ENCODE measurements at regions not wholly inside any gene's neighbourhood (a gene's known extent, or its start where the extent isn't known, plus 50 kb on each side); places are given as distances from the start of the nearest gene placed in this dataset.

GRCh38 chrX:10945498-10945897 lies 165.6 kb upstream of the HCCS start:
- Histone ChIP-seq H4K20me1 (replicated peaks; ENCODE audit: control insufficient read depth, extremely low read depth, insufficient read depth, low read length) (no peaks in the 10 kb centered on the region), H3K4me3 (replicated peaks in 1 of 3; ENCODE audit: insufficient read depth in 1 of 3, low read depth in 1 of 3, low read length in 3 of 3) (no peak overlapping the region), H3K9me3 (replicated peaks; ENCODE audit: control insufficient read depth, insufficient read depth, low read length) (no peaks in the 10 kb centered on the region), H3K4me2 (ENCODE audit: insufficient read depth, low read length) (no peak overlapping the region), H3K9ac (replicated peaks; ENCODE audit: extremely low read depth, insufficient read depth, low read length) (no peak overlapping the region), H3K27ac (ENCODE audit: insufficient read depth, low read depth, low read length) (no peak overlapping the region), H3K9me1 (replicated peaks; ENCODE audit: control insufficient read depth, extremely low read depth, insufficient read depth, low read length) (no peaks in the 10 kb centered on the region), H2AFZ (ENCODE audit: low read depth, low read length) (no peak overlapping the region), H3K79me2 (ENCODE audit: control insufficient read depth, insufficient read depth, low read length) (no peaks in the 10 kb centered on the region), H3K36me3 (ENCODE audit: control insufficient read depth in 2 of 2, extremely low read depth in 1 of 2, insufficient read depth in 2 of 2, low read length in 2 of 2) (no peaks in the 10 kb centered on the region), H3K4me1 (ENCODE audit: control insufficient read depth, extremely low read depth, insufficient read depth, low read length) (no peaks in the 10 kb centered on the region), H3K27me3 (ENCODE audit: control insufficient read depth in 2 of 2, insufficient read depth in 2 of 2, low read length in 2 of 2) (no peaks in the 10 kb centered on the region)
- intact Hi-C loops (cut with micrococcal nuclease) (no loop called here), dilution Hi-C loops (cut with MboI; ENCODE audit: extremely low pct_ligation_motif_present, low sequenced_read_pairs) (no loop called here)
- POLR2A ChIA-PET, result no interaction called here
- TF ChIP-seq MYC (IDR thresholded peaks at IDR 0.05; ENCODE audit: low read depth, low read length), result no peak
- no peak for TF ChIP-seq CTCF (IDR thresholded peaks at IDR 0.05; ENCODE audit: extremely low read depth in 1 of 2, insufficient read depth in 1 of 2, low read depth in 1 of 2, low read length in 2 of 2)
- TF ChIP-seq POLR2A (IDR thresholded peaks at IDR 0.05; ENCODE audit: low read depth, low read length), result no peak
- TF ChIP-seq JUN (IDR thresholded peaks at IDR 0.05; ENCODE audit: borderline replicate concordance, insufficient read depth, insufficient read length, low read depth), result no peak
- TF ChIP-seq MAX (IDR thresholded peaks at IDR 0.05; ENCODE audit: insufficient read depth, insufficient read length), result no peak
- TF ChIP-seq FOS (IDR thresholded peaks at IDR 0.05; ENCODE audit: borderline replicate concordance, insufficient read depth, low read length), result no peak
- no peak for TF ChIP-seq GATA2 (IDR thresholded peaks at IDR 0.05; ENCODE audit: insufficient read depth, insufficient read length, low read depth, low read length)
- no peak for TF ChIP-seq EZH2 (IDR thresholded peaks at IDR 0.05; ENCODE audit: borderline replicate concordance, low read depth, low read length, severe bottlenecking)
- no peak for TF ChIP-seq POLR2AphosphoS5 (IDR thresholded peaks at IDR 0.05; ENCODE audit: insufficient read depth, low read depth, low read length)
- CTCF ChIA-PET, result no interaction called here
- BruUV-seq (replicated peaks), result no TSS peak
- FAIRE-seq (no peak), DNase-seq (ENCODE audit: low read depth, low spot score) (no peak)

Measured in endothelial cell of umbilical vein (primary cell).